RWPE2 (cell line): ENCODE measurements at regions not wholly inside any gene's neighbourhood (a gene's known extent, or its start where the extent isn't known, plus 50 kb on each side); places are given as distances from the start of the nearest gene placed in this dataset.
A peak's percentile ranks its signal among the peaks of the same experiment; 100 is the strongest.
"Not testable (repeated sequence)": the region's sequence is repeated elsewhere in the genome, so short reads cannot be mapped to it uniquely, and the experiment has no call there.

Source experiments
- ATAC-seq: fragments of 200-7000 bp; cut with Tn5 transposase; 3 replicates; pipeline ENCODE4 v1.9.1; 2021; ENCODE audit warnings: low read depth
- DNase-seq: peaks from one replicate; pipeline ENCODE4 v3.0.0-alpha.2; 2020; ENCODE audit warnings: low spot score
- H3K27ac ChIP-seq: fragments of 450-650 bp; 2 replicates; pipeline ENCODE4 v1.5.1; 2017; ENCODE audit warnings: mild to moderate bottlenecking; ENCODE audit not compliant: poor library complexity, severe bottlenecking
- H3K27me3 ChIP-seq: fragments of 250-450 bp; sonication (Bioruptor Pico); 2 replicates; pipeline ENCODE4 v1.5.1; 2021; ENCODE audit warnings: mild to moderate bottlenecking, moderate library complexity; ENCODE audit not compliant: insufficient read depth, poor library complexity, severe bottlenecking
- H3K36me3 ChIP-seq: fragments of 250-450 bp; sonication (Bioruptor Pico); 2 replicates; pipeline ENCODE4 v1.5.1; 2020; ENCODE audit warnings: low read depth, mild to moderate bottlenecking, moderate library complexity
- H3K4me1 ChIP-seq: fragments of 250-450 bp; sonication (Bioruptor Pico); 2 replicates; pipeline ENCODE4 v1.5.1; 2021; ENCODE audit warnings: mild to moderate bottlenecking, moderate library complexity; ENCODE audit not compliant: insufficient read depth, poor library complexity, severe bottlenecking
- H3K4me3 ChIP-seq: fragments of 250-450 bp; sonication (Bioruptor Pico); 2 replicates; pipeline ENCODE4 v1.5.1; 2021; ENCODE audit warnings: mild to moderate bottlenecking, moderate library complexity; ENCODE audit not compliant: severe bottlenecking
- H3K9me3 ChIP-seq: fragments of 250-450 bp; sonication (Bioruptor Pico); 2 replicates; pipeline ENCODE4 v1.5.1; 2021; ENCODE audit warnings: mild to moderate bottlenecking, moderate library complexity; ENCODE audit not compliant: severe bottlenecking
- CTCF ChIP-seq: fragments of 450-650 bp; IDR thresholded peaks from one replicate; pipeline ENCODE4 v1.5.1; 2017; ENCODE audit warnings: mild to moderate bottlenecking, moderate library complexity; ENCODE audit not compliant: poor library complexity, severe bottlenecking

GRCh38 chr6:84309336-84309735 is 81.9 kb upstream of the CEP162 start:
- no peak for TF ChIP-seq CTCF
- H3K36me3 ChIP-seq, result no peaks in the 10 kb centered on the region
- ATAC-seq, result no peak
- no peak for DNase-seq
- H3K27me3 ChIP-seq, result peaks cover 12% of the 10 kb centered on the region
- H3K27ac ChIP-seq, result no peak overlapping the region
- H3K9me3 ChIP-seq, result no peaks in the 10 kb centered on the region
- H3K4me3 ChIP-seq, result no peak overlapping the region
- no peaks in the 10 kb centered on the region for H3K4me1 ChIP-seq

GRCh38 chr6:84304881-84305280 is 77.4 kb upstream of the CEP162 start:
- ATAC-seq, result no peak
- Histone ChIP-seq H3K9me3 (no peaks in the 10 kb centered on the region), H3K27me3 (peaks cover 5% of the 10 kb centered on the region), H3K27ac (no peak overlapping the region), H3K4me1 (no peaks in the 10 kb centered on the region), H3K4me3 (no peak overlapping the region), H3K36me3 (no peaks in the 10 kb centered on the region)
- TF ChIP-seq CTCF, result no peak
- no peak for DNase-seq

- H3K9me3 ChIP-seq, H3K4me3 ChIP-seq, DNase-seq, H3K27me3 ChIP-seq, ATAC-seq, H3K36me3 ChIP-seq, H3K27ac ChIP-seq, H3K4me1 ChIP-seq: not testable (repeated sequence)
These were observed 63.6 kb upstream of the CEP162 start for GRCh38 chr6:84291033-84291432.

- Histone ChIP-seq H3K9me3 (no peaks in the 10 kb centered on the region), H3K36me3 (no peaks in the 10 kb centered on the region), H3K4me1 (no peaks in the 10 kb centered on the region), H3K4me3 (no peak overlapping the region), H3K27me3 (no peaks in the 10 kb centered on the region), H3K27ac (no peak overlapping the region)
- DNase-seq, result no peak
- TF ChIP-seq CTCF, result peak; percentile 27
- no peak for ATAC-seq
These were observed 57.1 kb upstream of the CEP162 start for GRCh38 chr6:84284428-84285049.

GRCh38 chr6:84282550-84282949 is 55.1 kb upstream of the CEP162 start:
- no peak for ATAC-seq
- H3K4me1 ChIP-seq, result no peaks in the 10 kb centered on the region
- no peak for TF ChIP-seq CTCF
- no peak for DNase-seq
- no peaks in the 10 kb centered on the region for H3K9me3 ChIP-seq
- no peak overlapping the region for H3K27ac ChIP-seq
- H3K4me3 ChIP-seq, result no peak overlapping the region
- no peaks in the 10 kb centered on the region for H3K36me3 ChIP-seq
- H3K27me3 ChIP-seq, result peaks cover 1% of the 10 kb centered on the region
